ENCODE measurements at regions not wholly inside any gene's neighbourhood (a gene's known extent, or its start where the extent isn't known, plus 50 kb on each side); places are given as distances from the start of the nearest gene placed in this dataset.

DNA sequence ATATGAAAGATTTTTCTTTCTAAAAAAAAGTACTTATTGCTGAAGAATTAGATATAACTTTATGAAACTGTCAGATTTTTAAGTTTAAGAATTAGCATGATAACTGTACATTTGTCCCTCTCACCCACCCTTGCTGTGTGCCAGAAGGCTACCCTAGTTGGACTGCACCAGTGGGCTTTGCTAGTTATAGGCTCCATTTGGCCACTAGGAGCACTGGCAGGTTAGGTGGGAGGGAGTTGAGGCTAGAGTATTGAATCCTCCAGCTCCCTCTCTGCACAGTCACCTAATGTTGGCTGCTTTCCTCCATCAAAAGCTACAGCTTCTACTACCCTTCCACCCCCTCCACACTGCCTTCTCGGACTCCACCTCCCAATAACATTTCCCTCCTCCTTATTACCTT, 84.2 kb downstream of the TASL start:
- no CpG with 5 or more reads among the region's 1 CpG for WGBS (ENCODE audit: extremely low coverage, insufficient read length, low lambda C conversion rate)
- Histone ChIP-seq H3K9ac (ENCODE audit: extremely low read depth, insufficient read length, low read length) (no peak overlapping the region), H2BK20ac (ENCODE audit: low read depth, low read length, poor library complexity, severe bottlenecking) (no peak overlapping the region), H3K27ac (ENCODE audit: insufficient read length, low read depth, low read length) (no peak overlapping the region), H3K23ac (ENCODE audit: insufficient read length, low read depth, low read length) (no peak overlapping the region), H2AFZ (ENCODE audit: low read length) (no peak overlapping the region), H3K14ac (ENCODE audit: insufficient read depth, low read length) (no peak overlapping the region), H3K27me3 (ENCODE audit: insufficient read depth, low read length) (no peaks in the 10 kb centered on the region), H4K91ac (ENCODE audit: insufficient read length, low read depth, low read length) (no peak overlapping the region), H3K56ac (ENCODE audit: insufficient read length, low read depth, low read length) (no peak overlapping the region), H3K79me2 (ENCODE audit: insufficient read depth, low read length) (no peaks in the 10 kb centered on the region), H2BK12ac (ENCODE audit: insufficient read length, low read depth, low read length) (no peak overlapping the region), H2BK120ac (ENCODE audit: low read depth, low read length, poor library complexity, severe bottlenecking) (no peak overlapping the region), H3K4me1 (ENCODE audit: insufficient read depth, low read length) (no peaks in the 10 kb centered on the region), H3K79me1 (ENCODE audit: insufficient read depth, low read depth, low read length, poor library complexity, severe bottlenecking) (no peaks in the 10 kb centered on the region), H4K20me1 (ENCODE audit: control insufficient read depth, insufficient read depth, insufficient read length) (no peaks in the 10 kb centered on the region), H3K4me2 (ENCODE audit: insufficient read depth, insufficient read length, low read length) (no peak overlapping the region), H3K18ac (ENCODE audit: insufficient read length, low read depth, low read length) (no peak overlapping the region), H4K8ac (replicated peaks; ENCODE audit: insufficient read length, low read depth, low read length) (no peak overlapping the region), H3K23me2 (ENCODE audit: insufficient read length, low read depth, low read length, poor library complexity, severe bottlenecking) (no peaks in the 10 kb centered on the region), H4K5ac (ENCODE audit: insufficient read length, low read depth, low read length) (no peak overlapping the region), H2AK5ac (ENCODE audit: insufficient read length, low read length) (no peak overlapping the region), H3T11ph (ENCODE audit: low read length) (no peak overlapping the region), H3K4ac (ENCODE audit: low read depth, low read length) (no peak overlapping the region), H2BK15ac (ENCODE audit: low read depth, low read length) (no peak overlapping the region), H3K9me3 (ENCODE audit: control insufficient read depth, low read depth, low read length) (no peaks in the 10 kb centered on the region), H2BK5ac (ENCODE audit: insufficient read length, low read length) (no peak overlapping the region)
- Mint-ChIP-seq H3K4me3 (no peak overlapping the region), H3K36me3 (ENCODE audit: insufficient read depth in 1 of 3, low read depth in 3 of 3) (no peaks in the 10 kb centered on the region; a peak in 1 of 7 replicates), H3K4me1 (peaks cover 2 to 4% of the 10 kb centered on the region in 2 experiments), H3K27ac (no peak overlapping the region), H3K27me3 (ENCODE audit: low read depth) (no peaks in the 10 kb centered on the region), H3K9me3 (peaks cover 4 to 56% of the 10 kb centered on the region in 2 experiments; a peak in 4 of 5 replicates)
- DNase-seq, result no peak
- TF ChIP-seq, protein P1, sequence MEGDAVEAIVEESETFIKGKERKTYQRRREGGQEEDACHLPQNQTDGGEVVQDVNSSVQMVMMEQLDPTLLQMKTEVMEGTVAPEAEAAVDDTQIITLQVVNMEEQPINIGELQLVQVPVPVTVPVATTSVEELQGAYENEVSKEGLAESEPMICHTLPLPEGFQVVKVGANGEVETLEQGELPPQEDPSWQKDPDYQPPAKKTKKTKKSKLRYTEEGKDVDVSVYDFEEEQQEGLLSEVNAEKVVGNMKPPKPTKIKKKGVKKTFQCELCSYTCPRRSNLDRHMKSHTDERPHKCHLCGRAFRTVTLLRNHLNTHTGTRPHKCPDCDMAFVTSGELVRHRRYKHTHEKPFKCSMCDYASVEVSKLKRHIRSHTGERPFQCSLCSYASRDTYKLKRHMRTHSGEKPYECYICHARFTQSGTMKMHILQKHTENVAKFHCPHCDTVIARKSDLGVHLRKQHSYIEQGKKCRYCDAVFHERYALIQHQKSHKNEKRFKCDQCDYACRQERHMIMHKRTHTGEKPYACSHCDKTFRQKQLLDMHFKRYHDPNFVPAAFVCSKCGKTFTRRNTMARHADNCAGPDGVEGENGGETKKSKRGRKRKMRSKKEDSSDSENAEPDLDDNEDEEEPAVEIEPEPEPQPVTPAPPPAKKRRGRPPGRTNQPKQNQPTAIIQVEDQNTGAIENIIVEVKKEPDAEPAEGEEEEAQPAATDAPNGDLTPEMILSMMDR (conservative IDR thresholded peaks at IDR 0.05), result peak; percentile 42
